GM21723 (cell line): ENCODE measurements at regions not wholly inside any gene's neighbourhood (a gene's known extent, or its start where the extent isn't known, plus 50 kb on each side); places are given as distances from the start of the nearest gene placed in this dataset.

Experiments
- ATAC-seq: cut with Tn5 transposase; IDR thresholded peaks from one replicate; pipeline ENCODE4 v1.9.1; 2021; ENCODE audit warnings: mild to moderate bottlenecking, moderate library complexity; ENCODE audit not compliant: unreplicated experiment

GRCh38 chr21:38147391-38147790, 109.4 kb upstream of the KCNJ15 start:
- no peak for ATAC-seq

GRCh38 chr21:38148046-38148445, 108.7 kb upstream of the KCNJ15 start:
- no peak for ATAC-seq

- no peak for ATAC-seq
Observed at GRCh38 chr21:38151021-38151645, 105.7 kb upstream of the KCNJ15 start.

- ATAC-seq: no peak
Observed at GRCh38 chr21:38156200-38156599, 100.6 kb upstream of the KCNJ15 start.

DNA sequence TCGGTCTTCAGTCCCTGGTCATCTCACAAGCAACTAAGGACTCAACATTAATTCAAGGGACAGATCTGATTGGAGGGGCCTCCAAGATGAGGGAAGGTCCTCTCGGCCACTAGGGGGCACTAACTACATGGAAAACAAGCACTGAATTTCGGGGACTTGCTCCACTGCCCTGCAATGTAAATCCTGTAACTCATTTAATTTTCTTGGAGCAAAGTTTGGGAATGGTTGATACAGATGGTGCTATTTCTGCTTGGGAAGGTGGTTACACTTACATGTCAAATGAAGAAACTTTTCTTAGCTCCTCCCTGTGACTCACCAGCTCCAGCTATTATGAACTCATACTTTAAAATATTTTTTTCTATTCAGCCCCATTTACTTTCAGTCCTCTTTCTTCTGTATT, 97.4 kb upstream of the KCNJ15 start:
- ATAC-seq: peak; percentile 54

DNA sequence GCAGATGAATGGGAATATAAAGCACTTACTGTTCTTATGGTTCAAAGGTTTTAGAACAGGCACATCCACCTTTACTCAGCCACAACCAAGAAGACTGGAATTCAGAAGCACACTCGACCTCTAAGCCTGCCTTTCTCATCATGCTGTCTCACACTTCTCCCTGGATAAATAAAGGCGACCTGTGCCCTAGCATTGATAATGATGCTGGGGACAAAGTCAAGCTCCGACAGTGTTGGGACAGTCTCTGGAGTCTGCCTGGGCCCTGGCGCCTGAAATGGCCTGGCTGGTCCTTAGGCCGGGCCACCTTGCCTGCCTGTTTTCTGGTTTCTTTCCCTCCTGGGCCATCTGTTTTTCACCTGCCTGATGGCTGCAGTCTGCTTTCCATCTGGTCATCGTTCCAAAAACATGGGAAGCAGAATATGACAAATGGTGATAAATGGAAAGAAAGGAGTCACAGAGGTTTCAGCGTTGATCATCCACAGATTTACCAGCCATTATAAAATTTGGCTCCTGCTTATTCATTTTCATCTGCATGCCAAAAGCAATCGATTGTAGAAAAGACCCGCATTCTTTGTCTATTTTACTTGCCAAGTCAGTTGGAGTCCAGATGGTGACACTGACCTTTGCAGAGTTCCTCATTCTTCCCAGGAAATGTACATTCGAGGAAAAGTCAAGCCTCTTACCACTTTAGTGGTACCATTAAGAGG, 91.2 kb upstream of the KCNJ15 start:
- ATAC-seq: no peak

DNA sequence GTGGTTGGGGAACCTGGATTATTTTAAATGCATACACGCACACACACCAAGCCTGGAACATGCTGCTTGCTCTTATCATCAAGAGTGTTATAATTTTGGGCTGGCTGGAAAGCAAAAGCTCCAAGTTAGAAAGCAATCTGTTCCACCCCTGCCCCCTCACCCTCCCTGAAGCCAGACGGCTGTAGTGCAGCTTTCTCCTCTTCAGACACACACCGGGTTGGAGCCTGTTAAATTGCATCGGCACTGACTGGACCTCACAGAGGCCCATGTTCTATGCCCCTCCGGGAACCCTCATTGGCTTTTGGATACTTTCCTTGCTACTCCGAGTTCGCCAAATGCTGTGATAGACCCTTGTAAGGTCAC, 90.6 kb upstream of the KCNJ15 start:
- no peak for ATAC-seq

DNA sequence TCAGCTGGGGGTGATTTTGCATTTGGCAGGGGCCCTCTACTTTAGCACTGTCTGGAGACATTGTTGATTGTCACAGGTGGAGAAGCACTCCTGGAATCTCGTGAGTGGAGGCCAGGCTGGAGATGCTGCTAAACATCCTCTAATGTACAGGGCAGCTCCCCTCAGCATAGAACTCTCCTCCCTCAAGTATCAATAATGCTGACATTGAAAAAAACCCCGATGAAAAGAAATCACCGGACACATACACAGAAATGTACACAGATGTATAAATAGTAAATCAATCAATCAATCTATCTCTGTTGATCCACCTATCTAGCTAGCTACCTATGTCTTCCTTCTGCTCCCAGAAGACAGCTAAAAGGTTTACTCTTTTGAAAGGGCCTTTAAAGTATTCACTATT, 89.4 kb upstream of the KCNJ15 start:
- no peak for ATAC-seq

DNA sequence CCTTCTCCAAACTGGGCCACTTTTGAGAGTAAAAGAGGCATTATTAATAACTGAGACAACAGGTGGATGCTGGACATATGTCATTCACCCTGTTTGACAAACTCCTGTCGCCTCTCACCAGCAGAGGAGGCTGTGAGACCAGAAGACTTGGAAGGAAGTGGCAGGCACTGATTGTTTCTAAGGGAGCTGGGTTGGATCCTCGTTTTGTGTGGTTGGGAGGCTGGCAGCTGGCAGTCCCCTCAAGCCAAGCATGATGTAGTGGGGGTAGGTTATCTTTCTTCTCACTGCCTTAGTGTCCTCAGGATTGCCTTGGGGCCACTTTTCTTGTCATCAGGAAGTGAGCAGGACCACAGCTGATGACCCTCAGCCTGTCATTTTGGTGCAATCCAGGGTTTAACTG, 86.5 kb upstream of the KCNJ15 start:
- no peak for ATAC-seq

DNA sequence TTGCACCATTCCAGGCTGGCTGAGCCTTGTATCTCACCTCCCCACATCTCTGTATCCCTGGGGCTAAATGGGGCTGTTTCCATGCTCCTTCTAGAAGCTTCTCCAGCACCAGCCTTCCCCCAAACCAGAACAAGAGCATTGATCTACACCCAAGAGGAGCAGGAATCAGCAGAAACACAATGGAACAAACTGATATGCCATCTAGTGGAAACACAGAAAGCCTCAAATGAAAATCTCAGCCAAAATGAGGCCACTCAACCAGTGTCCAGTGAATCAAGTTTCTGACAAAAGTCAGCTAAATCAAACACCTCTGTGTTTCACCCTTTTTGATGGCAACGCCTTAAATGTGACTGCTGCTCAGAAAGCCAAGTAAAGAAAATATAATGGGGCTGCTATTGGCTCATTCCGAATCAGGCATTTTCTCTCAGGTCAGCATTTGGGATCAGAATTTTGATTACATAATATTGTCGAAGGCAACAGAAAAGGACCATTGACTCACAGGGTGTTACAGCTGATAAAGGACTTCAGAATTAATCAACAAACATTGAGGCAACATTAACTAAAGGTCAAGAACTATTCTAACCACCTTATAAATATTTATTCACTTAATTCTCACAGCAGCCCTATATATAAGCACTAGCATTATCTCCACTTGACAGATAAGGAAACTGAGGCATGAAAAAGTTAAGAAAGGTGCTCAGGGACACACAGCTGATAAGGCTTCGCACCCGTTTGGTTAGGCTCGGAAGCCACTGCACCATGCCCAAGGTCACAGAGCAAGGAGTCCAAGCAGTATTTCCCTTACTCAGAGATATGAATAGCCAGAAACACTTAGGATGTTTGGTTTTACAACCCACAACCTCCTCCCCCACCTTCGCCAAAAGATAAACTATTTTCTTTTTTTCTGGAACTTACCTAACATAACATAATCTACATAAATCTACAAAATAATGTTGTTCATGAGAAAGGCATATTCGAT, 85.8 kb upstream of the KCNJ15 start:
- no peak for ATAC-seq

- no peak for ATAC-seq
Observed at GRCh38 chr21:38171723-38172344, 85.0 kb upstream of the KCNJ15 start.

GRCh38 chr21:38173276-38174035, 83.3 kb upstream of the KCNJ15 start:
- ATAC-seq: no peak

DNA sequence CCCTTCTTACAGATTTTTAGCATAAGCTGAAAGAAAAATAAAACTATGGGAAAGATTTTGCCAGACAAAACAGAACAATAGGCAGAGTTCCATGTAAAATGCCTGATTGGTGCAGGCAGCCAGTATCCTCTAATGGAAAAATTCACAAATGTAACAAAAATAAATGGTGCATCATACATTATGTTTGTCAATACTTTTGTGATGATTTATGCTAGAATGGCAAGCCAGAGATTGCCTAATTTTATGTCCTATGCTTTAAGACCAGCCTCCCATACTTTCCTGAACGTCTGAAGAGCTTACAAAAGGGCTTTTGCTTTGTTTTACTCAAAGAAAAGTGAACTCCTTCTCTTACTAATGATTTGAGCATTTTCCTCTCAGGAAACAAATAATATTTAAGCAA, 81.5 kb upstream of the KCNJ15 start:
- no peak for ATAC-seq

- no peak for ATAC-seq
Observed at GRCh38 chr21:38177919-38178652, 78.7 kb upstream of the KCNJ15 start.

- no peak for ATAC-seq
Observed at GRCh38 chr21:38178653-38179470, 77.9 kb upstream of the KCNJ15 start.

GRCh38 chr21:38179511-38179910, 77.3 kb upstream of the KCNJ15 start:
- no peak for ATAC-seq

DNA sequence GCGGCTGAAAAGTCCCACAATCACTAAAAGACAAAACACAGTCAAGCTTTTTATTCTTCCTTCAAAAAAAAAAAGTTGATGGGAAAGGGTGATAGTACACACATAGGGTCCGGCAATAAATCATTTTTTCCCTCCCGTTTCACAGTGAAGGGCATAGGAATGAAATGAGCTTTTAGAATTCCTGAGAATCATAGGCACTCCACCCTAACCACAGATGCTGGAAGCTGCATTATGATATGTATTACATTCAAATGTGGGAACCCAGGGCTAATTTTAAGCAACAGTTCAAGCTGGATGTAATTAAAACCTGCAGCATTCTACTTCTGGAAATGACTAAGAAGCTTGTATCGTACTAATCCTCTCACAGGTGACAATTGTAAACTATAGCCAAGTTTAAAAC, 75.7 kb upstream of the KCNJ15 start:
- no peak for ATAC-seq

DNA sequence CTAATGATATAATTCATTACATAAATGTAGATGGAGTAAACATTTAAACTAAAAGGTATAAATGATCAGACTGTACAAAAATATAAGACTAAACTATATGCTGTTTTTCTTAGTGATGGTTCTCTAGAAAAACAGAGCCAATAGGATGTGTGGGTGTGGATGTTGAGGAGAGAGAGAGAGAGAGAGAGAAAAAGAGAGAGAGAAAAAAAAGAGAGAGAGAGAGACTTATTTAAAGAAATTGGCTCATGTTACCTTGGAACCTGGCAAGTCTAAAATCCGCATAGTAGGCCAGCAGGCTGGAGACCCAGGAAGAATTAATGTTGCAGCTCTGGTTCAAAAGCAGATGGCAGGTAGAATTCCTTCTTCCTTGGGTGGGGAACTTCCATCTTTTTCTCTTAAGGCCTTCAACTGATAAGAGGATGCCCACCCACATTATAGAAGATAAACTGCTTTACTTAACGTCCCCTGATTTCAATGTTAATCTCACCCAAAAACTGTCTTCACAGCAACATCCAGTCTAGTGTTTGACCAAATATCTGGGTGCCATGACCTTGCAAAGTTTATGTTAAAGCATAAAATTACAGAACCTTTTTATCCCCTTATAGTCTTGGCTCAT, 74.3 kb upstream of the KCNJ15 start:
- ATAC-seq: no peak

DNA sequence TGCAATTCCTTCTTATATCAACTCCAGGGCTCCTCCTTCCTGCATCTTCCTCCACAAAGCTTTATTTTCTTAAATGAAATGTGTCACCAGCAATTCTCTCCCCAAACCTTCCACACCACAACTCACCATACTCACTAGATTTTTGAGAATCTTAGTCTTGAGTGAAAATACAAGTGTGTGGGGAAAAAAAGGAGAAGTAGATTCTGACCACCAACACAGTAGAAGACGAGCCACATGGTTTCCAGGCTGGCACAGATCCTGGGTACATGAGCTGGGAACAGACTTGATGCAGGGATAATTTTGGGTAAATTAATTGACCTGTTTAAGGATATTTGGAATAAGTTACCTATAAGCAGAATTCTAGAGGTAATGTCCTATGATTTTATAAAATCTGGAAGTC, 72.8 kb upstream of the KCNJ15 start:
- no peak for ATAC-seq
